SHP77 treated with DMSO at 0.1 percent for 48 hours (cell line): ENCODE measurements at regions not wholly inside any gene's neighbourhood (a gene's known extent, or its start where the extent isn't known, plus 50 kb on each side); places are given as distances from the start of the nearest gene placed in this dataset.

ENCODE experiments used
- DNase-seq: peaks from one replicate; lab custom pipeline; 2025; lab: John Stamatoyannopoulos, UW

DNA sequence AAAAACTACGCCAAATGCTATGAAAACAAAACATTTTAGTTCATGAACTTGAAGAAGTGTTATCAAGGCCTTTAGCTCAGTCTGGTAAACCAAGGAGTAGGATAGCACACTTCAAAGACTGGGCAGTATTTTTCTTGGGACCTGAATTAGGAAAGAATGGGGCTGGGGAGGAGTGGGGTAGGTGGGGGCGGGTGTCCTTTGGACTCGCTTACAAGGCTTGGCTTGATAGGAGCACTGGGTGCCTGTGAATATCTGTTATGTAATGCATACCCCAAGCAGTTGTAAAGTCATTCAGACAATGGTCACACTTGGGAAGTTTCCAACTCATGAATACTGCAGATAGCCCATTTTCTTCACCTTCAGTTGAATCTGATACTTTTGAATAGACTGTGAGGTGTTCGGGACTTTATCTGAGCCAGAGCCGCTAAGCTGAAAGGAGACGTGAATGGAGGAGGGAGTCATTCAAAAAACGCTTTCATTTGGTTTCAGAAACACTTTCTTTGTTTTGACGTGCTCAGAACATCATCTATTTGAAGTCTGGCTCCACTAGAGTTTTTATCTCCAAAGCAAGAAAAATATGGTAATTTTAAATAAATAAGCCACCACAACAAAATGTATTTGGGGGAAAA is 70.1 kb upstream of the FAM204A start:
- DNase-seq, result no peak

DNA sequence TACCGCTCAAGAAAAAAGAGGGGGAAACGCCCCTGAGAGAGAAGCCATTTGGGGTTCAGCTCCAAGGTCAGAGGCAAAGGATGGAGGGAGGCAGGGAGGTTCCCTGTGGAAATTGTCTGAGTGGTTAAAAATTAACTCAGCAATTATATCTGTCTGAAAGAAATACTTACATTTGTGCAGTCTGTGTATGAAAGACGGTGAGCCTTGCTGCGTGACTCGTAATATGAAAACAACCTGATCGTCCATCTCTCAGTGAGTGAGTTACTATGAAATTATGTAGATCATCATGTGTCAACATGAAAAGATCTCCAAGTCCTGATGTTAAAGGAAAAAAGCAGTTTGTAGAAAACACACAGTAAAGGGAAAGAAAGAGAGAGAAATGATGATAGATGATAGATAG is 67.2 kb upstream of the FAM204A start:
- no peak for DNase-seq

DNA sequence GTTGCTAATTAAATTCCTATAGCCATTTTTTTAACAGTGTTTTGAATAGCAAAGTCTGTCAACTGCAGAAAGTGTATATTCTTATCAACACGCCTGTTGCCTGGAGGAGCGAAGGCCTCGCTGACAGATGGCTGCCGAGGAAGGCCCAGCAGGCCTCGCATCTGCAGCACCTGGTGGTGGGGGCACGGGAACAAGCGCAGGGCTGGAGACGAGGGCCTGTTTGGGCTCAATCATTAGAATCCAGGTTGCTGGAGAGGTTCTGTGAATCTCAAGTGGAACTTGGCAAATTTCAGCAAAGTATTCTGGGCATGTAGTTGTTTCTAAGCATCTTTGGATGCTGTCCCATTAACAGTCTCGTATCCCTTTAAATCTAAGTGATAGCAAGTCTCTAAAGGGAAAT is 66.1 kb upstream of the FAM204A start:
- no peak for DNase-seq

- DNase-seq, result no peak
Measured at GRCh38 chr10:118407777-118408176, 65.7 kb upstream of the FAM204A start.

- DNase-seq, result no peak
Measured at GRCh38 chr10:118407026-118407425, 64.9 kb upstream of the FAM204A start.

- DNase-seq, result no peak
Measured at GRCh38 chr10:118405928-118406327, 63.8 kb upstream of the FAM204A start.

- no peak for DNase-seq
Measured at GRCh38 chr10:118403967-118404366, 61.8 kb upstream of the FAM204A start.

GRCh38 chr10:118401708-118402193 is 59.6 kb upstream of the FAM204A start:
- no peak for DNase-seq

DNA sequence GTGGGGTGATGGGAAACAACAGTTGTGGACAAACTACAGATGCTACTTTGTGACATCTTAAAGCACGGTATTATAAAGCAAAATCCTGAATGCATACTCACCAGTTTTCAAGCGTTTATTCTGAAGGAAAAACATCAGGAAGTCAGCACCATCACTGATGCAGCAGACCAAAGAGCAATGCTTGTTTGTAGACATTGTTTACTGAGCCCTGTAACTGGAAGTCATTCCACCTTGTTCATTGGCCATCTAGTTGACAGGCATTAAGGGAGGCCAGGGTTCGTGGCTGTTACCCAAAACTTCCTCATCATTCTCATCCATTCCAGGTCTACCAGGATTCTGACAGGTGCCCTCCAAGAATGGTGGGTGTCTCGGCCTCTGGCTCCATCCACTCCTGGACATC is 55.3 kb upstream of the FAM204A start:
- no peak for DNase-seq

GRCh38 chr10:118395947-118396346 is 53.8 kb upstream of the FAM204A start:
- no peak for DNase-seq

DNA sequence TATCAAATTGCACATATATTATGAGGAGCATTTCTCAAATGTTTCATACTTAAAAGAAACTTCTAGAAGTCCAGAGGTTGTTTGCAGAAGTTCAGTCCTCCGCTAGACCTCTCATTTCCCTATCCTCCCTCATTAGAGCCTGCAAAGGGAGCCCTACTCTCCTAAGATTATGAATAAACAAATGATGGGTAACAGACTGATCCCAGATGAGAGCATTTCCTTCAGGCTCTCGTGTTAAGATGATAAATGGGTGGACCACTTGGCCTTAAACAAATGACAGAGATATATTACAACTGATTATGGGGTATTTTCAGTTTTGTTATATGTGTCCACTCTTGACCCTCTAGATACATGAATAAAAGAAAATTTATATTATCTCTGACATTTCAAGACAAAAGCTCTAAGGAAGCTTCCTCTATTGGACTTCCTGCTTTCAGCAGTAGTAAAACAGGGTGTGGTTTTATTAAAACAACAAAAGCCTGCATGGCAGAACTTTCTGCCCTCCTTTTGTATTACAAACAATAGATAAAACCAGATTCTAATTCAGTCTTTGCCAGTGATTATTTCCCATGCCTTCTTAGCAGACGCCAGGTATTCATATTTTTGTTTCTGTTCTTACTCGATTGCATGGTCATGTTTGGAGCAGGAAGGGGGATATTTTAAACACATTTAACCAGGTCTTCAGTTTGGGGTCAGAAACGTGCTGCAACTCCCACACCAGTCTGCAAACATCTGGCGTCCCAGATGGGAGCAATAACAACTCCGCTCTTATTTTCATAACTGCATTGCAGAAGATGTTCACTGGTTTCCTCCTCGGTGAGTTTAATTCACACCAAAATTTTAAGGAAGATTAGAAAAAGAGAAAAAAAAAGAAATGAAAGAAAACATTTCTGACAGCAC is 52.4 kb upstream of the FAM204A start:
- no peak for DNase-seq

- DNase-seq, result no peak
Measured at GRCh38 chr10:118392761-118393160, 50.6 kb upstream of the FAM204A start.
